H1 (cell line): ENCODE measurements at regions not wholly inside any gene's neighbourhood (a gene's known extent, or its start where the extent isn't known, plus 50 kb on each side); places are given as distances from the start of the nearest gene placed in this dataset.

Experiments used
- CTCF ChIA-PET: fragments of 300-600 bp; sonication (Branson Sonifier 250); formaldehyde crosslinking; loops from one replicate; lab custom pipeline; 2021; ENCODE audit not compliant: partially characterized antibody; lab: Charles Lee
- POLR2A ChIA-PET: fragments of 300-600 bp; sonication (Branson Sonifier 250); formaldehyde crosslinking; loops from one replicate; lab custom pipeline; 2021; ENCODE audit warnings: inconsistent platforms; ENCODE audit not compliant: partially characterized antibody; lab: Charles Lee
- DNase-seq, 2 experiments: peaks; one replicate each; pipeline versions ENCODE4 v3.0.0 to v3.0.0-alpha.2; 2010 to 2022; ENCODE audit warnings: low spot score in 2 of 2, low read depth in 1 of 2, mixed read lengths in 1 of 2
- FAIRE-seq: peaks from 2 replicates; lab custom pipeline; 2011; peaks lifted over from hg19 to GRCh38; lab: Jason Lieb, UNC
- H2AFZ ChIP-seq: 2 replicates; pipeline ENCODE4 v1.8.1; 2012; ENCODE audit warnings: low read length, inconsistent platforms
- H2AK5ac ChIP-seq: 2 replicates; pipeline ENCODE4 v1.6.1; 2013; ENCODE audit warnings: low read depth, low read length
- H2BK120ac ChIP-seq: replicated peaks from 2 replicates; pipeline ENCODE3; 2013; ENCODE audit warnings: low read depth, low read length, inconsistent platforms
- H2BK12ac ChIP-seq: 2 replicates; pipeline ENCODE4 v1.6.1; 2013; ENCODE audit warnings: low read depth, low read length
- H2BK15ac ChIP-seq: 2 replicates; pipeline ENCODE4 v1.6.1; 2013; ENCODE audit warnings: low read length
- H2BK20ac ChIP-seq: 2 replicates; pipeline ENCODE4 v1.6.1; 2013; ENCODE audit warnings: low read length
- H2BK5ac ChIP-seq: 2 replicates; pipeline ENCODE4 v1.6.1; 2013; ENCODE audit warnings: low read depth, low read length
- H3K14ac ChIP-seq: 2 replicates; pipeline ENCODE4 v1.6.1; 2013; ENCODE audit warnings: inconsistent platforms; ENCODE audit not compliant: insufficient read length
- H3K18ac ChIP-seq: 2 replicates; pipeline ENCODE4 v1.6.1; 2013; ENCODE audit warnings: low read length; ENCODE audit errors: extremely low read depth
- H3K23ac ChIP-seq: 2 replicates; pipeline ENCODE4 v1.6.1; 2013; ENCODE audit warnings: inconsistent platforms; ENCODE audit not compliant: insufficient read length
- H3K23me2 ChIP-seq: 2 replicates; pipeline ENCODE4 v1.6.1; 2013; ENCODE audit warnings: low read depth, low read length
- H3K27ac ChIP-seq: 2 replicates; pipeline ENCODE4 v1.6.1; 2011; ENCODE audit warnings: low read depth, low read length, inconsistent platforms
- H3K27me3 ChIP-seq, 4 experiments: replicated peaks in 1 of 4; 1 replicate in 1 of 4; 2 replicates in 3 of 4; pipeline versions ENCODE4 v1.6.1 to v1.8.1; 2011 to 2013; ENCODE audit warnings: low read length in 3 of 4, mild to moderate bottlenecking in 3 of 4, inconsistent platforms in 2 of 4, mixed read lengths in 2 of 4, moderate library complexity in 1 of 4; ENCODE audit not compliant: control insufficient read depth in 3 of 4, insufficient read depth in 3 of 4; ENCODE audit errors: extremely low read depth in 1 of 4
- H3K36me3 ChIP-seq, 4 experiments: 2 replicates each; pipeline versions ENCODE4 v1.6.1 to v1.8.1; 2011 to 2013; ENCODE audit warnings: mild to moderate bottlenecking in 4 of 4, low read length in 3 of 4, moderate library complexity in 2 of 4, control low read depth in 1 of 4, inconsistent platforms in 1 of 4; ENCODE audit not compliant: insufficient read depth in 4 of 4, control insufficient read depth in 2 of 4
- H3K4ac ChIP-seq: replicated peaks from 2 replicates; pipeline ENCODE3; 2013; ENCODE audit warnings: low read length, low read depth, mixed read lengths, inconsistent platforms; ENCODE audit not compliant: insufficient read length
- H3K4me1 ChIP-seq, 4 experiments: replicated peaks in 1 of 4; 1 replicate in 1 of 4; 2 replicates in 3 of 4; pipeline versions ENCODE4 v1.6.1 to v1.8.1; 2011 to 2013; ENCODE audit warnings: low read length in 3 of 4, inconsistent platforms in 2 of 4, mixed read lengths in 1 of 4; ENCODE audit not compliant: insufficient read depth in 4 of 4, control insufficient read depth in 3 of 4
- H3K4me2 ChIP-seq, 2 experiments: 2 replicates each; pipeline versions ENCODE4 v1.6.1 to v1.8.1; 2011 to 2013; ENCODE audit warnings: low read depth in 2 of 2, low read length in 2 of 2, control low read depth in 1 of 2, inconsistent platforms in 1 of 2, mild to moderate bottlenecking in 1 of 2; ENCODE audit not compliant: insufficient read depth in 1 of 2
- H3K4me3 ChIP-seq, 4 experiments: fragments of 200-600, 300-600 bp in 1 of 4; sonication (generic), shearing (Covaris generic), sonication (Bioruptor Twin) in 1 of 4; 2 replicates each; pipeline versions ENCODE4 v1.5.1 to v1.8.1; 2011 to 2016; ENCODE audit warnings: low read length in 4 of 4, low read depth in 3 of 4, control low read depth in 2 of 4, inconsistent platforms in 2 of 4, mild to moderate bottlenecking in 2 of 4, mixed read lengths in 1 of 4, moderate library complexity in 1 of 4; ENCODE audit not compliant: insufficient read depth in 2 of 4; ENCODE audit errors: extremely low read depth in 1 of 4
- H3K56ac ChIP-seq: replicated peaks from 2 replicates; pipeline ENCODE3; 2013; ENCODE audit warnings: low read depth, mild to moderate bottlenecking, mixed read lengths, low read length, inconsistent platforms; ENCODE audit not compliant: insufficient read length
- H3K79me1 ChIP-seq: 2 replicates; pipeline ENCODE4 v1.6.1; 2013; ENCODE audit warnings: low read depth, low read length, control low read depth
- H3K79me2 ChIP-seq, 2 experiments: 2 replicates each; pipeline versions ENCODE4 v1.6.1 to v1.8.1; 2012 to 2013; ENCODE audit warnings: low read length in 2 of 2, mild to moderate bottlenecking in 2 of 2, inconsistent platforms in 1 of 2; ENCODE audit not compliant: insufficient read depth in 2 of 2, control insufficient read depth in 1 of 2
- H3K9ac ChIP-seq, 4 experiments: replicated peaks in 1 of 4; 1 replicate in 1 of 4; 2 replicates in 3 of 4; pipeline versions ENCODE4 v1.6.1 to v1.8.1; 2011 to 2013; ENCODE audit warnings: low read depth in 3 of 4, low read length in 3 of 4, control low read depth in 2 of 4, mild to moderate bottlenecking in 2 of 4, moderate library complexity in 2 of 4, inconsistent platforms in 1 of 4; ENCODE audit errors: extremely low read depth in 1 of 4
- H3K9me3 ChIP-seq, 2 experiments: 2 replicates each; pipeline versions ENCODE4 v1.6.1 to v1.8.1; 2012 to 2013; ENCODE audit warnings: mild to moderate bottlenecking in 2 of 2, moderate library complexity in 2 of 2, control low read depth in 1 of 2, inconsistent platforms in 1 of 2, low read depth in 1 of 2, low read length in 1 of 2, mixed read lengths in 1 of 2; ENCODE audit not compliant: insufficient read depth in 2 of 2
- H4K20me1 ChIP-seq, 2 experiments: replicated peaks in 1 of 2; 2 replicates each; pipeline versions ENCODE3 to v1.8.1; 2011 to 2013; ENCODE audit warnings: inconsistent platforms in 2 of 2, low read length in 2 of 2, mild to moderate bottlenecking in 1 of 2; ENCODE audit not compliant: insufficient read depth in 2 of 2, control insufficient read depth in 1 of 2
- H4K5ac ChIP-seq: 2 replicates; pipeline ENCODE4 v1.6.1; 2013; ENCODE audit warnings: low read length, low read depth, mixed read lengths, inconsistent platforms; ENCODE audit not compliant: insufficient read length
- H4K8ac ChIP-seq: 2 replicates; pipeline ENCODE4 v1.8.0; 2013; ENCODE audit warnings: mild to moderate bottlenecking, moderate library complexity, low read length, inconsistent platforms; ENCODE audit not compliant: insufficient read depth; ENCODE audit errors: extremely low read depth
- H4K91ac ChIP-seq: replicated peaks from 2 replicates; pipeline ENCODE3; 2013; ENCODE audit warnings: low read length, mixed read lengths, inconsistent platforms; ENCODE audit not compliant: insufficient read length
- BCL11A ChIP-seq, 2 experiments: IDR thresholded peaks; one replicate each; pipeline ENCODE4 v1.6.1; 2011; ENCODE audit warnings: low read depth in 2 of 2, low read length in 2 of 2, mild to moderate bottlenecking in 2 of 2
- CHD1 ChIP-seq: IDR thresholded peaks from 2 replicates; pipeline ENCODE4 v1.6.1; 2012; ENCODE audit warnings: low read depth, low read length, improper control_type of control experiment
- CHD2 ChIP-seq: IDR thresholded peaks from 2 replicates; pipeline ENCODE4 v1.6.1; 2012; ENCODE audit warnings: low read length, improper control_type of control experiment
- E2F6 ChIP-seq: IDR thresholded peaks from 2 replicates; pipeline ENCODE4 v1.6.1; 2012; ENCODE audit warnings: inconsistent platforms
- EGR1 ChIP-seq: IDR thresholded peaks from 2 replicates; pipeline ENCODE4 v1.6.1; 2011; ENCODE audit warnings: low read depth, low read length, borderline replicate concordance
- JUND ChIP-seq: IDR thresholded peaks from 2 replicates; pipeline ENCODE4 v1.6.1; 2011; ENCODE audit warnings: mild to moderate bottlenecking, improper control_type of control experiment, low read length
- KDM1A ChIP-seq: fragments of 200-600, 300-600 bp; sonication (generic); IDR thresholded peaks from 2 replicates; pipeline ENCODE4 v1.7.1; 2016; ENCODE audit warnings: mild to moderate bottlenecking, low read length, borderline replicate concordance
- KDM4A ChIP-seq: IDR thresholded peaks from one replicate; pipeline ENCODE4 v1.7.1; 2012; ENCODE audit warnings: low read depth, mild to moderate bottlenecking, moderate library complexity, low read length, inconsistent platforms; ENCODE audit not compliant: severe bottlenecking
- MAX ChIP-seq: IDR thresholded peaks from 2 replicates; pipeline ENCODE4 v1.6.1; 2012; ENCODE audit warnings: inconsistent platforms
- POLR2A ChIP-seq, 2 experiments: IDR thresholded peaks; 1 replicate in 1 of 2; 2 replicates in 1 of 2; pipeline ENCODE4 v1.6.1; 2011; ENCODE audit warnings: low read depth in 2 of 2, low read length in 2 of 2, mild to moderate bottlenecking in 2 of 2; ENCODE audit errors: control extremely low read depth in 1 of 2
- RFX5 ChIP-seq: IDR thresholded peaks from 2 replicates; pipeline ENCODE4 v1.6.1; 2011; ENCODE audit warnings: low read depth, low read length, improper control_type of control experiment, borderline replicate concordance
- SP2 ChIP-seq: IDR thresholded peaks from 2 replicates; pipeline ENCODE4 v1.6.1; 2012; ENCODE audit warnings: mild to moderate bottlenecking, low read length, inconsistent platforms
- USF2 ChIP-seq: IDR thresholded peaks from 2 replicates; pipeline ENCODE4 v1.6.1; 2011; ENCODE audit warnings: low read length, improper control_type of control experiment
- ZNF274 ChIP-seq: IDR thresholded peaks from 2 replicates; pipeline ENCODE4 v1.7.0; 2012; ENCODE audit warnings: low read length, borderline replicate concordance; ENCODE audit errors: extremely low read depth
- WGBS, 2 experiments: shearing (Covaris generic) in 1 of 2; methylation state at CpG; one replicate each; pipeline versions ENCODE4 v1.1.6 to v1.1.7; 2013 to 2015; ENCODE audit warnings: low lambda C conversion rate in 2 of 2, mixed read lengths in 2 of 2, inconsistent platforms in 1 of 2, low coverage in 1 of 2, missing lambda C conversion rate in 1 of 2; ENCODE audit not compliant: insufficient replicate concordance in 2 of 2, insufficient coverage in 1 of 2, insufficient read length in 1 of 2; ENCODE audit errors: extremely low coverage in 1 of 2, missing lambda C conversion rate in 1 of 2; 5-methylcytosine and 5-hydroxymethylcytosine counted together

- DNase-seq (no peak), FAIRE-seq (no peak)
- H3K18ac ChIP-seq, result no peak overlapping the region
- H3K4me3 ChIP-seq, result no peak overlapping the region
- H3K27ac ChIP-seq, result no peak overlapping the region
- H2BK120ac ChIP-seq, result no peak overlapping the region
- POLR2A ChIA-PET, result no interaction called here
- no peak overlapping the region for H4K5ac ChIP-seq
- H2BK20ac ChIP-seq, result no peak overlapping the region
- H2BK15ac ChIP-seq, result no peak overlapping the region
- no peak overlapping the region for H4K8ac ChIP-seq
- no peak overlapping the region for H3K9ac ChIP-seq
- H4K91ac ChIP-seq, result no peak overlapping the region
- no peak overlapping the region for H3K4me2 ChIP-seq
- H3K4me1 ChIP-seq, result no peaks in the 10 kb centered on the region
- H3K14ac ChIP-seq, result no peak overlapping the region
- H2AFZ ChIP-seq, result no peak overlapping the region
- no peaks in the 10 kb centered on the region for H4K20me1 ChIP-seq
- peaks cover 0 to 12% of the 10 kb centered on the region in 2 experiments; a peak in 1 of 4 replicates for H3K9me3 ChIP-seq
- no peak overlapping the region for H3K56ac ChIP-seq
- H2BK12ac ChIP-seq, result no peak overlapping the region
- H3K79me2 ChIP-seq, result no peaks in the 10 kb centered on the region
- 96% methylated on average over 5 of the region's 5 CpGs; no CpG with 5 or more reads in 1 of the 2 experiments for WGBS, 2 experiments
- H3K23ac ChIP-seq, result no peak overlapping the region
- H2AK5ac ChIP-seq, result no peak overlapping the region
- CTCF ChIA-PET, result no interaction called here
- H3K23me2 ChIP-seq, result no peaks in the 10 kb centered on the region
- H3K79me1 ChIP-seq, result no peaks in the 10 kb centered on the region
- peaks cover 0 to 4% (median 0%) of the 10 kb centered on the region in 4 experiments; a peak in 1 of 8 replicates for H3K36me3 ChIP-seq
- H2BK5ac ChIP-seq, result no peak overlapping the region
- no peak overlapping the region for H3K4ac ChIP-seq
- H3K27me3 ChIP-seq, result peaks cover 0 to 2% (median 0%) of the 10 kb centered on the region in 4 experiments; a peak in 1 of 7 replicates
- TF ChIP-seq CHD2 (no peak), USF2 (no peak), CHD1 (no peak), ZNF274 (no peak), KDM4A (no peak), RFX5 (no peak), E2F6 (no peak), EGR1 (no peak), JUND (no peak), SP2 (no peak), BCL11A (IDR thresholded peaks at IDR 0.05; ENCODE audit: low read depth in 2 of 2, low read length in 2 of 2) (no peak), POLR2A (IDR thresholded peaks at IDR 0.05; ENCODE audit: control extremely low read depth in 1 of 2, low read depth in 2 of 2, low read length in 2 of 2) (no peak), KDM1A (no peak), MAX (no peak)
Measured at GRCh38 chr1:191026828-191027227, 549.2 kb upstream of the BRINP3 start.
